Endothelial cell of umbilical vein (primary cell): ENCODE measurements at regions not wholly inside any gene's neighbourhood (a gene's known extent, or its start where the extent isn't known, plus 50 kb on each side); places are given as distances from the start of the nearest gene placed in this dataset.

ENCODE experiments used
- BruUV-seq: library from RNA; stranded (reverse); fragments of 400-500 nt; replicated peaks from 2 replicates; lab custom pipeline; 2021; lab: Mats Ljungman, UMichigan
- CTCF ChIA-PET: fragments of 300-600, 350-600 bp; sonication (Branson Sonifier 250); formaldehyde crosslinking; loops from one replicate; lab custom pipeline; 2021; ENCODE audit warnings: antibody characterized with exemption, inconsistent platforms; lab: Charles Lee
- POLR2A ChIA-PET: fragments of 300-600, 350-600 bp; sonication (Branson Sonifier 250); formaldehyde crosslinking; loops from one replicate; lab custom pipeline; 2021; ENCODE audit warnings: antibody characterized with exemption, inconsistent platforms; lab: Charles Lee
- DNase-seq: peaks from one replicate; pipeline ENCODE4 v3.0.0-alpha.2; 2011; ENCODE audit warnings: low read depth, low spot score
- FAIRE-seq: peaks from 2 replicates; lab custom pipeline; 2011; peaks lifted over from hg19 to GRCh38; lab: Jason Lieb, UNC
- H2AFZ ChIP-seq: 2 replicates; pipeline ENCODE4 v1.6.0; 2012; ENCODE audit warnings: low read depth, low read length, control low read depth, inconsistent platforms
- H3K27ac ChIP-seq: 2 replicates; pipeline ENCODE4 v1.5.1; 2011; ENCODE audit warnings: low read depth, mild to moderate bottlenecking, control low read depth, low read length, moderate library complexity; ENCODE audit not compliant: insufficient read depth
- H3K27me3 ChIP-seq, 2 experiments: 2 replicates each; pipeline versions ENCODE4 v1.6.0 to v1.6.1; 2011; ENCODE audit warnings: low read length in 2 of 2, mixed read lengths in 1 of 2; ENCODE audit not compliant: control insufficient read depth in 2 of 2, insufficient read depth in 2 of 2
- H3K36me3 ChIP-seq, 2 experiments: 2 replicates in 1 of 2; 3 replicates in 1 of 2; pipeline ENCODE4 v1.5.1; 2011; ENCODE audit warnings: low read length in 2 of 2, mild to moderate bottlenecking in 1 of 2, moderate library complexity in 1 of 2; ENCODE audit not compliant: control insufficient read depth in 2 of 2, insufficient read depth in 2 of 2; ENCODE audit errors: extremely low read depth in 1 of 2
- H3K4me1 ChIP-seq: 3 replicates; pipeline ENCODE4 v1.5.1; 2011; ENCODE audit warnings: mild to moderate bottlenecking, low read length; ENCODE audit not compliant: control insufficient read depth, insufficient read depth; ENCODE audit errors: extremely low read depth
- H3K4me2 ChIP-seq: 2 replicates; pipeline ENCODE4 v1.6.1; 2011; ENCODE audit warnings: low read length, control low read depth, mixed read lengths; ENCODE audit not compliant: insufficient read depth
- H3K4me3 ChIP-seq, 3 experiments: fragments of 200-600 bp in 1 of 3; sonication (generic), shearing (Covaris generic) in 1 of 3; replicated peaks in 1 of 3; 2 replicates each; pipeline ENCODE4 v1.5.1; 2011 to 2016; ENCODE audit warnings: control low read depth in 3 of 3, low read length in 3 of 3, mild to moderate bottlenecking in 2 of 3, inconsistent platforms in 1 of 3, low read depth in 1 of 3, moderate library complexity in 1 of 3; ENCODE audit not compliant: insufficient read depth in 1 of 3
- H3K79me2 ChIP-seq: 2 replicates; pipeline ENCODE4 v1.6.0; 2012; ENCODE audit warnings: low read length, inconsistent platforms; ENCODE audit not compliant: control insufficient read depth, insufficient read depth
- H3K9ac ChIP-seq: replicated peaks from 2 replicates; pipeline ENCODE3; 2011; ENCODE audit warnings: low read length, control low read depth; ENCODE audit not compliant: insufficient read depth; ENCODE audit errors: extremely low read depth
- H3K9me1 ChIP-seq: replicated peaks from 3 replicates; pipeline ENCODE4 v1.6.0; 2011; ENCODE audit warnings: mild to moderate bottlenecking, low read length; ENCODE audit not compliant: control insufficient read depth, insufficient read depth; ENCODE audit errors: extremely low read depth
- H3K9me3 ChIP-seq: replicated peaks from 2 replicates; pipeline ENCODE4 v1.5.1; 2012; ENCODE audit warnings: low read length, inconsistent platforms; ENCODE audit not compliant: control insufficient read depth, insufficient read depth
- H4K20me1 ChIP-seq: replicated peaks from 2 replicates; pipeline ENCODE3; 2011; ENCODE audit warnings: mild to moderate bottlenecking, low read length; ENCODE audit not compliant: control insufficient read depth, insufficient read depth; ENCODE audit errors: extremely low read depth
- EZH2 ChIP-seq: IDR thresholded peaks from 2 replicates; pipeline ENCODE4 v1.6.1; 2012; ENCODE audit warnings: borderline replicate concordance, low read depth, mild to moderate bottlenecking, moderate library complexity, low read length, inconsistent platforms; ENCODE audit not compliant: severe bottlenecking
- GATA2 ChIP-seq: IDR thresholded peaks from 2 replicates; pipeline ENCODE4 v1.7.0; 2011; ENCODE audit warnings: low read depth, mild to moderate bottlenecking, moderate library complexity, mixed read lengths, low read length; ENCODE audit not compliant: insufficient read length, insufficient read depth
- JUN ChIP-seq: IDR thresholded peaks from 2 replicates; pipeline ENCODE4 v1.6.1; 2011; ENCODE audit warnings: borderline replicate concordance, low read depth; ENCODE audit not compliant: insufficient read length, insufficient read depth
- MYC ChIP-seq: IDR thresholded peaks from one replicate; pipeline ENCODE4 v1.6.1; 2011; ENCODE audit warnings: mild to moderate bottlenecking, low read depth, low read length
- POLR2A ChIP-seq: IDR thresholded peaks from 2 replicates; pipeline ENCODE4 v1.6.1; 2012; ENCODE audit warnings: low read depth, mild to moderate bottlenecking, control low read depth, low read length
- POLR2AphosphoS5 ChIP-seq: IDR thresholded peaks from 2 replicates; pipeline ENCODE4 v1.6.1; 2012; ENCODE audit warnings: low read depth, mild to moderate bottlenecking, control low read depth, low read length, moderate library complexity; ENCODE audit not compliant: insufficient read depth
- dilution Hi-C: fragments of 300-500 bp; cut with MboI; formaldehyde crosslinking; loops from one replicate; pipeline ENCODE4 v1.15.0; 2019; ENCODE audit warnings: low sequenced_read_pairs; ENCODE audit not compliant: extremely low pct_ligation_motif_present
- intact Hi-C: fragments of 100-400 bp; cut with micrococcal nuclease; formaldehyde crosslinking; loops from one replicate; pipeline ENCODE4 v1.10.0; 2022
- TF ChIP-seq, protein P1 (sequence below), 2 donors: IDR thresholded peaks; 1 replicate in 1 of 2; 2 replicates in 1 of 2; pipeline ENCODE4 v1.5.1; 2011; ENCODE audit warnings: low read length in 2 of 2, mild to moderate bottlenecking in 2 of 2, moderate library complexity in 2 of 2, control low read depth in 1 of 2, inconsistent platforms in 1 of 2, low read depth in 1 of 2; ENCODE audit not compliant: insufficient read depth in 1 of 2; ENCODE audit errors: extremely low read depth in 1 of 2

DNA sequence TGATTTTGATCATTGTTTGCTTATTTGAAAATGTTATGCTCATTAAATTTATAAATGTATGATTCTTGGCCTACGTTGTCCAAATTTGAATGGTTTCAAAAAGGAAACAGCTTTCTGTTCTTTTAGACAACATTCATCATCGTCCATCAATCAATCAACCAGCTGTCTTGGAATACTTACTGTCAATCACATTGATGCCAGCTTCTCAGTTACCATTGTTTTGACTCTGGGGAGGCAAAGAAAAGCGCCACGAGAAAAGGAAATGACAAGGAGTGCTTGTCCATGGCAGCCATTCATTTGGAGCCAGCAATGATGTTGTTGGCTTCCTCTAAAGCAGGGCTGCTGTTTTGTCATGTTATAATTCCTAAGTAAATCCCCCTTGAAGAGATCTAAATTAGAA is 62.2 kb upstream of the TP63 start:
- Histone ChIP-seq H3K27ac (no peak overlapping the region), H4K20me1 (no peaks in the 10 kb centered on the region)

DNA sequence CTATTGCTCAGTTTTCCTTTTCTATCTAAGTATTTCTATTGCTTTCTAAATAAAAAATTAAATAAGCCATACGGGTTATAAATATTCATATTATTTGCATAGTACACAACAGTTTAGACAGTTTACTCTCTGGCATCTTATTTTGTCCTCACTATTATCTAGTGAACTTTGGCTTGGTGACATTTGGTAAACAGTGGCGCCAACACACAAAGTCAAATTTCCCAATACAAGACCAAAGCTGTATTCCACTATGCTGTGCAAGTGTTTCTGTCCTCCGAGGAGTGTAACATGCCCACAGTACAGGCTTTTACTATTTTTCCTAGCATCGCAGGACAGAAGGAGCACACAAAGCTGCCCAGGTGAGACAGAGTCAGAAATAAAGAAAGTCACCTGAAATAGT is 61.7 kb upstream of the TP63 start:
- H3K9me3 ChIP-seq, result no peaks in the 10 kb centered on the region
- dilution Hi-C loops, result no loop called here
- no peaks in the 10 kb centered on the region for H3K27me3 ChIP-seq
- H3K4me1 ChIP-seq, result no peaks in the 10 kb centered on the region
- H4K20me1 ChIP-seq, result no peaks in the 10 kb centered on the region
- no peaks in the 10 kb centered on the region for H3K9me1 ChIP-seq
- DNase-seq, result no peak
- BruUV-seq, result no TSS peak
- no peak overlapping the region for H3K4me2 ChIP-seq
- no peaks in the 10 kb centered on the region for H3K79me2 ChIP-seq
- H3K27ac ChIP-seq, result no peak overlapping the region
- H3K9ac ChIP-seq, result no peak overlapping the region
- CTCF ChIA-PET, result no interaction called here
- POLR2A ChIA-PET, result no interaction called here
- intact Hi-C loops, result no loop called here
- H3K4me3 ChIP-seq, result no peak overlapping the region
- FAIRE-seq, result no peak
- H2AFZ ChIP-seq, result no peak overlapping the region
- H3K36me3 ChIP-seq, result no peaks in the 10 kb centered on the region
- TF ChIP-seq EZH2 (no peak), GATA2 (no peak), POLR2AphosphoS5 (no peak), POLR2A (no peak), MYC (no peak), JUN (no peak)
- TF ChIP-seq, protein P1, sequence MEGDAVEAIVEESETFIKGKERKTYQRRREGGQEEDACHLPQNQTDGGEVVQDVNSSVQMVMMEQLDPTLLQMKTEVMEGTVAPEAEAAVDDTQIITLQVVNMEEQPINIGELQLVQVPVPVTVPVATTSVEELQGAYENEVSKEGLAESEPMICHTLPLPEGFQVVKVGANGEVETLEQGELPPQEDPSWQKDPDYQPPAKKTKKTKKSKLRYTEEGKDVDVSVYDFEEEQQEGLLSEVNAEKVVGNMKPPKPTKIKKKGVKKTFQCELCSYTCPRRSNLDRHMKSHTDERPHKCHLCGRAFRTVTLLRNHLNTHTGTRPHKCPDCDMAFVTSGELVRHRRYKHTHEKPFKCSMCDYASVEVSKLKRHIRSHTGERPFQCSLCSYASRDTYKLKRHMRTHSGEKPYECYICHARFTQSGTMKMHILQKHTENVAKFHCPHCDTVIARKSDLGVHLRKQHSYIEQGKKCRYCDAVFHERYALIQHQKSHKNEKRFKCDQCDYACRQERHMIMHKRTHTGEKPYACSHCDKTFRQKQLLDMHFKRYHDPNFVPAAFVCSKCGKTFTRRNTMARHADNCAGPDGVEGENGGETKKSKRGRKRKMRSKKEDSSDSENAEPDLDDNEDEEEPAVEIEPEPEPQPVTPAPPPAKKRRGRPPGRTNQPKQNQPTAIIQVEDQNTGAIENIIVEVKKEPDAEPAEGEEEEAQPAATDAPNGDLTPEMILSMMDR (IDR thresholded peaks at IDR 0.05; ENCODE audit: extremely low read depth in 1 of 2, insufficient read depth in 1 of 2, low read depth in 1 of 2, low read length in 2 of 2), result no peak

More for the DNA sequence above, 62.2 kb upstream of the TP63 start:
- no peaks in the 10 kb centered on the region for H3K36me3 ChIP-seq
- no TSS peak for BruUV-seq
- ChIA-PET CTCF (no interaction called here), POLR2A (no interaction called here)
- H3K9me1 ChIP-seq, result no peaks in the 10 kb centered on the region
- H2AFZ ChIP-seq, result no peak overlapping the region
- H3K27me3 ChIP-seq, result no peaks in the 10 kb centered on the region
- FAIRE-seq (no peak), DNase-seq (no peak)
- dilution Hi-C loops (no loop called here), intact Hi-C loops (no loop called here)
- no peak overlapping the region for H3K4me3 ChIP-seq
- no peak for TF ChIP-seq MYC
- no peak for TF ChIP-seq POLR2AphosphoS5
- H3K4me2 ChIP-seq, result no peak overlapping the region
- no peaks in the 10 kb centered on the region for H3K9me3 ChIP-seq
- H3K4me1 ChIP-seq, result no peaks in the 10 kb centered on the region
- H3K9ac ChIP-seq, result no peak overlapping the region
- H3K79me2 ChIP-seq, result no peaks in the 10 kb centered on the region
